ENCODE measurements at regions not wholly inside any gene's neighbourhood (a gene's known extent, or its start where the extent isn't known, plus 50 kb on each side); places are given as distances from the start of the nearest gene placed in this dataset.

DNA sequence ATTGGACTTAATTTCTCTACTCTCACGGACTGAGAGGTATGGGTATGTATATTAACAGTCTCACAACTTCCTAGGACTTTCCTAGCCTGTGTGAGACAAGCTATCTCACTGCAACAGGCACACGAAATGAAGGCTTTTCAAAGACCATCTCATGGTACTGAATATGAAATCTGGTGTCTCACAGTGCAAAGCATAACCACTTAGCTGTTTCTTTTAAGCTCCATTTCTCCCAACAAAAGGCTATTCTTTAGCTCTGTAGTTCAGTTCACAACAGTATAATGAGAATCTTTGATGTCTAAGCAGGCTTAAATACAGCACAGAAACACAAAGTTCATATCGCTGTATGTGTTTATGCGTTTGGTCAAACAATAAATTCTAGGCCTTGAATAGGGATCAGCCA is 116.2 kb upstream of the PCDH18 start:
- intact Hi-C loops (cut with DNase I): no loop called here
- Histone ChIP-seq H3K4me3 (ENCODE audit: low read length) (no peak overlapping the region), H3K27ac (ENCODE audit: low read length) (no peak overlapping the region), H3K4me1 (ENCODE audit: control insufficient read depth, insufficient read depth, low read length) (no peaks in the 10 kb centered on the region), H3K27me3 (ENCODE audit: control insufficient read depth, insufficient read depth) (no peaks in the 10 kb centered on the region), H3K9me3 (ENCODE audit: control insufficient read depth, low read length) (no peaks in the 10 kb centered on the region)
- DNase-seq (no peak), ATAC-seq (no peak)
- 76% methylated on average over 4 of the region's 4 CpGs for WGBS

DNA sequence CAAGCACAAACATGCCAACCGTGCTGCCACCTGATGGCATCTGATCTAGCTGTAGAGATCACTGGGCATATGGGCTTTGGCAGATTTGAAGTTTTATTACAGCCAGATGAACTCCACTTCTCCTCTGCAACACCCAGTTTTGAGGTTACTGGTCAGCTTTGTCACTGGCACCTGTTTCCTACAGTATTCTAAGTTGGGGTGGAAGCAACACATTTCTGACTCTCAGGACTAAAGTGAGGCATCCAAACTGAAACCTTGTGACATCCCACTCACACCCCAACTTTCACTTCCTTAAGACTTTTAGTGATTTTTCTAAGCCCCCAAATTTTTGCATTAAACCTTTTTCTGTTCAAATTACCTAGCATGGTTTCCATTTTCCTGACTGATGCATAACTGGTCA is 115.1 kb upstream of the PCDH18 start:
- Histone ChIP-seq H3K4me3 (ENCODE audit: low read length) (no peak overlapping the region), H3K27ac (ENCODE audit: low read length) (no peak overlapping the region), H3K4me1 (ENCODE audit: control insufficient read depth, insufficient read depth, low read length) (no peaks in the 10 kb centered on the region), H3K9me3 (ENCODE audit: control insufficient read depth, low read length) (no peaks in the 10 kb centered on the region), H3K27me3 (ENCODE audit: control insufficient read depth, insufficient read depth) (no peaks in the 10 kb centered on the region)
- intact Hi-C loops (cut with DNase I): no loop called here
- ATAC-seq (no peak), DNase-seq (no peak)
- WGBS: 86% methylated on average over 1 of the region's 1 CpG

DNA sequence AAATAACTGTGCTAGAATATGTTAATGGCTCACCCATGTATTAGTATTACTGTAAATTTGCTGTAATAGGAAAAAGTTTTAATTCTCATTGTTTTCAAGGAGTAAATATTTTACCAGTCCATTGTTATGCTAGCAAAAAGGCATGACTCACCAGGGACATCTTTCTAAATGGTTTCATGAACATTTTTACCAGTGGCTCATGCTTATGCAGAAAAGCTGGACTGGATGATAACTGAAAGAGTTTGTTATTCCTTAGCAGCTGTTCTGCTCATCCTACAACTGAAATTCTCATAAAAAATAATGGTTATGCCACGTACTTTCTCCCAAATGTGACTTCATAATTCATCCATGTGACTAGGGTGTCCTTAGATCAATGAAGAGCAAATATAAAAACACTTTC is 111.9 kb upstream of the PCDH18 start:
- 32% methylated on average over 1 of the region's 1 CpG for WGBS
- intact Hi-C loops (cut with DNase I): no loop called here

DNA sequence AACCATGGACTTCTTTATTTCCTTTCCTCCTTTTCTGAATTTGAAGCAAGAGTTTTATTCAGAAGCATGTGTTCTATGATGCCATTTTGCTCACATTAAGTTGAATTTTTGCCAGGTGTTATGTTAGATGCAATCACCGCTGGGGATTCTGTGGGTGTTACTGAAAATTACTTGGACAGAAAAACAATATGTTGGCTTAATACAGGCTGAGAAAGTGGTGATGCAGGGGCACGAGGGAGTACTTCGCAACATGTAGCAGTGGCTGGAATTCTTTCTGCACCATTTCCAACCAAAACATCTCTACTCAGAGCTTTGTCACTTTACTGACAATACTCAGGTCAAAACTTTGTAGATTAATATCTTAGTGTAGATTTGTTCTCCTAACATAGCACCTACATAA is 109.2 kb upstream of the PCDH18 start:
- no peak overlapping the region for H3K27ac ChIP-seq (ENCODE audit: low read length)
- no peaks in the 10 kb centered on the region for H3K4me1 ChIP-seq (ENCODE audit: control insufficient read depth, insufficient read depth, low read length)
- intact Hi-C loops (cut with DNase I): no loop called here
- ATAC-seq (peak; percentile 53 to 80), DNase-seq (peak in 1 of 3 donors; percentile 59)
- H3K27me3 ChIP-seq (ENCODE audit: control insufficient read depth, insufficient read depth): no peaks in the 10 kb centered on the region
- H3K9me3 ChIP-seq (ENCODE audit: control insufficient read depth, low read length): no peaks in the 10 kb centered on the region
- no peak overlapping the region for H3K4me3 ChIP-seq (ENCODE audit: low read length)
- 55% methylated on average over 3 of the region's 3 CpGs for WGBS

More for the DNA sequence above, 111.9 kb upstream of the PCDH18 start:
- no peaks in the 10 kb centered on the region for H3K27me3 ChIP-seq (ENCODE audit: control insufficient read depth, insufficient read depth)
- ATAC-seq (no peak), DNase-seq (no peak)
- H3K4me1 ChIP-seq (ENCODE audit: control insufficient read depth, insufficient read depth, low read length): no peaks in the 10 kb centered on the region
- no peak overlapping the region for H3K4me3 ChIP-seq (ENCODE audit: low read length)
- no peaks in the 10 kb centered on the region for H3K9me3 ChIP-seq (ENCODE audit: control insufficient read depth, low read length)
- no peak overlapping the region for H3K27ac ChIP-seq (ENCODE audit: low read length)

DNA sequence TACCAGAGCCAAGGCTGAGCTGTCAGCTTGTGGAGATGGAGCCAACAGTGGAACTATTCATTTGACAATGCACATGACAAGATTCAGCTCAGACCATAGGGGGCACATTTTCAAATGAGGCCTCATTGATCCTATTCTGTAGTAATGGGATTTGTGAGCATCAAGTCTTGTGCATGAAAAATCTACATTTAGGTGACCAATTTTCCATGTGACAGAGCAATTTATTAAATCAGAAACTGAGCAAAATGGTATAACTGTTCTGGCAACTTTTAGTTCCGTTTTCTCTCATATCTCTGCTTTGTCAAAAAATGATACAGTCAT is 108.5 kb upstream of the PCDH18 start:
- DNase-seq (no peak), ATAC-seq (no peak)
- Histone ChIP-seq H3K9me3 (ENCODE audit: control insufficient read depth, low read length) (no peaks in the 10 kb centered on the region), H3K27ac (ENCODE audit: low read length) (no peak overlapping the region), H3K4me1 (ENCODE audit: control insufficient read depth, insufficient read depth, low read length) (no peaks in the 10 kb centered on the region), H3K4me3 (ENCODE audit: low read length) (no peak overlapping the region), H3K27me3 (ENCODE audit: control insufficient read depth, insufficient read depth) (no peaks in the 10 kb centered on the region)
- intact Hi-C loops (cut with DNase I): no loop called here
- 65% methylated on average over 1 of the region's 1 CpG for WGBS

DNA sequence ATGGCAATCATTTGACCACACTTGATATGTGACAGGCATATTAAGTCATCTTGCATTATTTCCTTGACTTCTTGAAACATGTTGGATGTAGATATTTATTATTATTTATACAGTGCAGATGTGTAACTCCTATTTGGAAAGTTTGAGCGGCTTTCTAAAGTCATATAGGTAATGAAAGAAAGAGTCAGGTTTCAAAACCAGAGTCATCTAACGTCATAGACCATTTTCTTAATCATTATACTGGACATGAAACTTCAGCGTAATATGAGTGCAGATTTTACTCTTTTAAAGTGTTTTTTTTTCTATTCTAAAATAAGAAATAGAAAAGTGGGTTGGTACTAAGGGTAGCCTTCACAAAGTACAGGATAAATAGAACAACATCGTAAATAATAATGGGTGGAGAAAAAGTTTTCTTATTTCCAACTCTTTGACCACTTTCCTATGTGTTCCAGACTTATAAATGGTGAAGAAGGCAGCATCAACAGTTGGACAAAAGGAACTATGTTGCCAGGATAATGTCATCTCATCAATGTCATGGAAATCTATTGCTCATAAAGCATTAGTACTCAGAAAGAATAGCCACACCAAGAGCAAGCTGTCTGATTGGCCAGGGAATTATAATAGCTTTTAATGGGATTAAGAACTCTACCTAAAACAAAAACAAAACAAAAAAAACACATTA is 108.0 kb upstream of the PCDH18 start:
- no peak for DNase-seq
- Histone ChIP-seq H3K27ac (ENCODE audit: low read length) (no peak overlapping the region), H3K4me1 (ENCODE audit: control insufficient read depth, insufficient read depth, low read length) (no peaks in the 10 kb centered on the region), H3K9me3 (ENCODE audit: control insufficient read depth, low read length) (no peaks in the 10 kb centered on the region), H3K4me3 (ENCODE audit: low read length) (no peak overlapping the region), H3K27me3 (ENCODE audit: control insufficient read depth, insufficient read depth) (no peaks in the 10 kb centered on the region)
- intact Hi-C loops (cut with DNase I): no loop called here
- ATAC-seq: no peak
- WGBS: 88% methylated on average over 4 of the region's 4 CpGs

DNA sequence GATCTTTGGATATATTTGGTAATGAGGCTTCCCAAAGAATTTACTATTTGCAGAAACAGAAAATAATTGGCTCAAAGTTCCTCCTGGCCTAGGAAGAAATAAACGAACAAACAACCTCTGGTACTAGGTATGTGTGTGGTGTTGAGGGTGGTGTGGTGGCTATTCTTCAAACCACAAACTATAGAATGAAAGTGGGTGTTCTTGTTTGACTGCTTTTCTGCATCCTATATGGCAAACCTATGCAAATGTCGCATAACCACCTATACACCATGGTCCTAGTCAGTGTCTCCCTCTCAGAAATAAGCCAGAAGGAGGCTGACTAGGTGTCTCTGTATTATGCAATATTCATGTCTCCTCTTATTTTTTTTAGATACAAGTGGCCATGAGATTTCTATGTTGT is 106.6 kb upstream of the PCDH18 start:
- no peak for ATAC-seq
- no peak overlapping the region for H3K27ac ChIP-seq (ENCODE audit: low read length)
- intact Hi-C loops (cut with DNase I): no loop called here
- DNase-seq: no peak
- no peak overlapping the region for H3K4me3 ChIP-seq (ENCODE audit: low read length)
- no peaks in the 10 kb centered on the region for H3K4me1 ChIP-seq (ENCODE audit: control insufficient read depth, insufficient read depth, low read length)
- H3K9me3 ChIP-seq (ENCODE audit: control insufficient read depth, low read length): no peaks in the 10 kb centered on the region
- 80% methylated on average over 2 of the region's 2 CpGs for WGBS
- H3K27me3 ChIP-seq (ENCODE audit: control insufficient read depth, insufficient read depth): no peaks in the 10 kb centered on the region

DNA sequence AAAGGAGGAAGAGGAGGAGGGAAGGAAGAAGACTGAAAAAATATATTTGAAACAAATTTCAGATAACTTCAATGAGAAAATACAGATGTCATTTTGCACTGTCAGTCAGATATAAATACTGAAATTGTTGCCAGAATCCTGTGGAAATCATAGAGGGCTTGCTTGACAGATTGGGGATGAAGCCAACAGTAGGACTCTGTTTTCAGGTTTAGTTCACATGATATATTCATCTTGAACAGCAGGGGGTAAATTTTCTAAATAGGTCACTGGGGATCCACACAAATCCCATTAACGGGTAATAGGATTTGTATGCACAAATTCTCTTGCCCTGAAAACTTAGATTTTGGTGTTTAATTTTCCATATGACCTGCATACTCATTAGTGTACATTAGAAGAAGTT is 103.3 kb upstream of the PCDH18 start:
- no peak overlapping the region for H3K4me3 ChIP-seq (ENCODE audit: low read length)
- intact Hi-C loops (cut with DNase I): no loop called here
- ATAC-seq: no peak
- 35% methylated on average over 1 of the region's 1 CpG for WGBS
- H3K27me3 ChIP-seq (ENCODE audit: control insufficient read depth, insufficient read depth): no peaks in the 10 kb centered on the region
- no peak overlapping the region for H3K27ac ChIP-seq (ENCODE audit: low read length)
- H3K9me3 ChIP-seq (ENCODE audit: control insufficient read depth, low read length): no peaks in the 10 kb centered on the region
- no peaks in the 10 kb centered on the region for H3K4me1 ChIP-seq (ENCODE audit: control insufficient read depth, insufficient read depth, low read length)
- DNase-seq: no peak

DNA sequence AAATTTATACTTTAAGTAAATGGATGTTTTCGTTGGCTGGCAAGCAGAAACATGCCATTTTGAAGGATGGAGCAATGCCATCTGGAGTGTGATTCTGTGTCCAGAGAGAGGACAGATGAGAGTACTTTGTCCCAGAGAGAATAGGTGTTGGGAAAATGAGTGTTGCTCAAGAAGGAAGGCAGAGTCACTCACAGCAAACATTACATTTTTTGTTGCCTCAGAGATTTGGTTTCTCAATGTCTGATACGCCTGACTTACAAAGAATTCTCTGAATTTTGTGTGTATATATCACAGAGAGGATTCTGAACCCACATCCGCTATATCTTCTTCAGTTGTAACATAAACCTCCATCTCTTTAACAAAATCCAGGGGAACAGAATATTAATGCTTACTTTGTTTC is 102.8 kb upstream of the PCDH18 start:
- peak in 1 of 3 donors; percentile 26 for DNase-seq
- H3K27ac ChIP-seq (ENCODE audit: low read length): no peak overlapping the region
- H3K4me3 ChIP-seq (ENCODE audit: low read length): no peak overlapping the region
- H3K27me3 ChIP-seq (ENCODE audit: control insufficient read depth, insufficient read depth): no peaks in the 10 kb centered on the region
- ATAC-seq: peak; percentile 57 to 78
- H3K9me3 ChIP-seq (ENCODE audit: control insufficient read depth, low read length): no peaks in the 10 kb centered on the region
- intact Hi-C loops (cut with DNase I): no loop called here
- WGBS: 60% methylated on average over 3 of the region's 3 CpGs
- H3K4me1 ChIP-seq (ENCODE audit: control insufficient read depth, insufficient read depth, low read length): no peaks in the 10 kb centered on the region

DNA sequence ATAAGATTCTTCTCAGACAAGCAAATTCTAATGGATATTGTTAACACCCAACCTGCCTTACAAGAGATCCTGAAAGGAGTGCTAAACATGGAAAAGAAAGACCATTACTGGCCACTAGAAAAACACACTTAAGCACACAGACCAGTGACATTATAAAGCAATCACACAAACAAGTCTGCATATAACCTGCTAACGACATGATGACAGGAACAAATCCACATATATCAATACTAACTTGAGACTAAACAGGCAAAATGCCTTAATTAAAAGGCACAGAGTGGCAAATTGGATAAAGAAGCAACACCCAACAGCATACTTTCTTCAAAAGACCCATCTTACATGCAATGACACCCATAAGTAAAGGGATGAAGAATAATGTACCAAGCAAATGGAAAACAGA is 100.5 kb upstream of the PCDH18 start:
- Histone ChIP-seq H3K4me3 (ENCODE audit: low read length) (no peak overlapping the region), H3K4me1 (ENCODE audit: control insufficient read depth, insufficient read depth, low read length) (no peaks in the 10 kb centered on the region), H3K9me3 (ENCODE audit: control insufficient read depth, low read length) (no peaks in the 10 kb centered on the region), H3K27ac (ENCODE audit: low read length) (no peak overlapping the region), H3K27me3 (ENCODE audit: control insufficient read depth, insufficient read depth) (no peaks in the 10 kb centered on the region)
- intact Hi-C loops (cut with DNase I): no loop called here
- DNase-seq (no peak), ATAC-seq (no peak)
- WGBS: 85% methylated on average over 1 of the region's 1 CpG

DNA sequence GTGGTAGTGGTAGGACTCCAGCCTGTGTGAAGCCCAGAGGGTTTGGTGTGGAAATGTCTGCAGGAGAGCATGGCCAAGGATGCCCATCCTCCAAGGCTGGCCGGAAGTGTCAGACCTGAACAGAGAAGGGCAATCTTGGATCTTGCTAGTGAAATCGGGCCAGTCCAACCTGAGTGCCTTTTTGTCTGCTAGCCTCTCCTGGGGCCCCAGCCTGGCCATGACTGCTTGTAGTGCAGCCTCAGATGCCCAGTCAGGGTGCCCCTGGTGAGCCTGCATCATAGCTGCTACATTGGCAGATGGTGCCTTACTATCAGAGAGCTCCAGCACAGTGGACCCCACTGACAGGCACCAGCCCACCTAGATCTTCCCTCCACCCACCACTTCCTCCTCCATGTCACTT is 99.3 kb upstream of the PCDH18 start:
- DNase-seq (peak in 1 of 3 donors; percentile 5), ATAC-seq (no peak)
- H3K4me3 ChIP-seq (ENCODE audit: low read length): no peak overlapping the region
- 92% methylated on average over 2 of the region's 2 CpGs for WGBS
- H3K9me3 ChIP-seq (ENCODE audit: control insufficient read depth, low read length): no peaks in the 10 kb centered on the region
- H3K27ac ChIP-seq (ENCODE audit: low read length): no peak overlapping the region
- H3K4me1 ChIP-seq (ENCODE audit: control insufficient read depth, insufficient read depth, low read length): no peaks in the 10 kb centered on the region
- intact Hi-C loops (cut with DNase I): no loop called here
- no peaks in the 10 kb centered on the region for H3K27me3 ChIP-seq (ENCODE audit: control insufficient read depth, insufficient read depth)

DNA sequence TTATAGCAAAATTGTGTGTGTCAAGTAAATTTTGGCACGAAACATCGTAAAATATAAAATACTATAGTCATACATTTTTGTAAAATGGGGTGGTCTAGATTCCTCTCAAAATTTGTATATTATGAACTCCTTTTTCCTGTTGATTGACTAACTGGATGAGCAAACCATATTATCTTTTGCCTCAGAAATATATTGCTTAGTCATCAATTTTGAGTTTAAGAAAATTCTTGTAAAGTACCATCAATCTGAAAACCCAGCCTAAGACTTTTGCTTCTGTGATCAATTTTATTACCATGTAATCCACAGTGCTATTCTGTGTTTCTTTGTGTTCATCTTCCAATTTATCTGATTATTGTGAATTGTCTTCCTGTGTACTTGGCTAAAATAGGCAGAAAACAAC is 98.0 kb upstream of the PCDH18 start:
- ATAC-seq (no peak), DNase-seq (no peak)
- H3K9me3 ChIP-seq (ENCODE audit: control insufficient read depth, low read length): no peaks in the 10 kb centered on the region
- H3K27ac ChIP-seq (ENCODE audit: low read length): no peak overlapping the region
- H3K27me3 ChIP-seq (ENCODE audit: control insufficient read depth, insufficient read depth): no peaks in the 10 kb centered on the region
- H3K4me1 ChIP-seq (ENCODE audit: control insufficient read depth, insufficient read depth, low read length): no peaks in the 10 kb centered on the region
- intact Hi-C loops (cut with DNase I): no loop called here
- no peak overlapping the region for H3K4me3 ChIP-seq (ENCODE audit: low read length)
- 93% methylated on average over 2 of the region's 2 CpGs for WGBS

Measured in right cardiac atrium (tissue), 5 donors.